Activated CD8-positive, alpha-beta T cell treated with anti-CD3 and anti-CD28 coated beads, Interleukin-2, amount 10 ng/mL, durations not matched to agents 7 days and 5 days (primary cell): ENCODE measurements at regions not wholly inside any gene's neighbourhood (a gene's known extent, or its start where the extent isn't known, plus 50 kb on each side); places are given as distances from the start of the nearest gene placed in this dataset.

Experiments used
- ATAC-seq: fragments of 150-1000 bp; cut with Tn5 transposase; one replicate; pipeline ENCODE4 v1.10.0; 2021; ENCODE audit warnings: moderate library complexity
- CTCF ChIA-PET: fragments of 350-600 bp; sonication (Branson Sonifier 250); formaldehyde crosslinking; loops from one replicate; lab custom pipeline; 2021; ENCODE audit warnings: antibody characterized with exemption; lab: Charles Lee
- POLR2A ChIA-PET: fragments of 350-600 bp; sonication (Branson Sonifier 250); formaldehyde crosslinking; loops from one replicate; lab custom pipeline; 2021; ENCODE audit warnings: antibody characterized with exemption; lab: Charles Lee
- DNase-seq: peaks from one replicate; pipeline ENCODE4 v3.0.0-alpha.2; 2020
- H3K27ac Mint-ChIP-seq: one replicate; pipeline ENCODE4 v1.8.0; 2021; ENCODE audit warnings: mild to moderate bottlenecking, mixed read lengths
- H3K27me3 Mint-ChIP-seq: one replicate; pipeline ENCODE4 v1.8.0; 2021; ENCODE audit warnings: low read depth, mixed read lengths
- H3K36me3 Mint-ChIP-seq: one replicate; pipeline ENCODE4 v1.8.0; 2021; ENCODE audit warnings: low read depth, mixed read lengths
- H3K4me1 Mint-ChIP-seq: one replicate; pipeline ENCODE4 v1.8.0; 2021; ENCODE audit warnings: low read depth, mixed read lengths
- H3K4me3 Mint-ChIP-seq: one replicate; pipeline ENCODE4 v1.8.0; 2021; ENCODE audit warnings: mild to moderate bottlenecking, mixed read lengths
- H3K9me3 Mint-ChIP-seq: one replicate; pipeline ENCODE4 v1.8.0; 2022; ENCODE audit warnings: mixed read lengths; ENCODE audit not compliant: insufficient read depth

DNA sequence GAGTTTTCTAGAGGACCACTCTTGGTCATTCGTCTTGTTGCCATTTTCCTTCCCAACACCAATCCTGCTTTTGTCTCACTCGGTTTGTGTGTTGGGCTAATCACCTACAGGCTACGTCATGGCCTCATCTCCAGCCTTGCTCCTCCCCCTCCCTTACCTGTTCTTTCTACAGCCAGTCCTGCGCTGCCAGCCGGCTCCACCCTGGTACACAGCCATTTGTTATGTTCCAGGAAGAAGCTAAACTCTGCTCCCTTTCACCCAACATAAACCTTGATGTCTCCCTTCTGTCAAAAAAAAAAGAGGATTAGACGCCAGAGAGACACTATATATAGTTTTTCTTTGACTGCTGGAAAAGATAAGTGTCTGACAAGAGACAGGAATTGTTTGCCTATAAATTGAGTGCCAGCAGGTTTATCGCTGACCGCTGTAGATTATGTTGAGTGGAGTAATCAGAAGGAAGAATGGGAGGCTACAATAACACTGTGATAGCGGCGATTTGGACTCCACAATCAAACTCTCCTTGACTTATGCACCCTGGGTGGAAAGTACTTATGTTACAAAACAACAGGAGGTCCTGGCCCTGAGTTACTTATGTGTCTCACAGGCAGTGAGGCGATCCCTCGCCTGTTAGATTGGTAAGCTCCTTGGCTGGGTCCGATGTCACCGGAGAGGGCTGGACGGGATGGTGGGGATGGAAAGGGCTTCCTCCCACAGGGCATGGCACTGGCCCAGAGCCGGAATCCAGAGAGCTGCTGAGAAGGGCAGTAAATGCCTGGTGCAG is 171.3 kb upstream of the BMPER start:
- CTCF ChIA-PET, result no interaction called here
- POLR2A ChIA-PET, result no interaction called here
- H3K27me3 Mint-ChIP-seq, result no peaks in the 10 kb centered on the region
- H3K4me1 Mint-ChIP-seq, result no peaks in the 10 kb centered on the region
- H3K36me3 Mint-ChIP-seq, result no peaks in the 10 kb centered on the region
- H3K27ac Mint-ChIP-seq, result no peak overlapping the region
- H3K4me3 Mint-ChIP-seq, result no peak overlapping the region
- H3K9me3 Mint-ChIP-seq, result no peaks in the 10 kb centered on the region
- DNase-seq (no peak), ATAC-seq (no peak)

DNA sequence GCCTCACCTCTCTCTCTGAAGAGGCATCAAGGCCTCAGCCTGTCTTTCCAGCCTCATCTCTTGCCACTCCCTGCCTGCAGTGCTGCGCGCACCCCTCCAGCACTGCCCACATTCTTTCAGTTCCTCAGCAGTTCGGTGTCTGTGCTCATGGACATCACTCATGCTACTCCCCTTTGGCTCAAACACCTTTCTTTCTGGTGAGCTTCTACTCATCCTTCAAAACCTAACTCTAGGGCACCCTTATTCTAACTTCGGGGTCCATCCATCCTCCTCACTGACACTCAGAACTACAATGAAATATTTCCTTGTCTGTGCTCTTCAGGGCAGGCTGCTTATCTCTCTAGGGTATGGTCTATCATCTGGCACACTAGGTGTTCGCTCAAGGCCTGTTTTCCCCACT is 169.9 kb upstream of the BMPER start:
- ChIA-PET POLR2A (no interaction called here), CTCF (no interaction called here)
- no peaks in the 10 kb centered on the region for H3K27me3 Mint-ChIP-seq
- no peak for DNase-seq
- no peaks in the 10 kb centered on the region for H3K4me1 Mint-ChIP-seq
- H3K4me3 Mint-ChIP-seq, result no peak overlapping the region
- H3K9me3 Mint-ChIP-seq, result no peaks in the 10 kb centered on the region
- no peaks in the 10 kb centered on the region for H3K36me3 Mint-ChIP-seq
- no peak for ATAC-seq
- no peak overlapping the region for H3K27ac Mint-ChIP-seq

DNA sequence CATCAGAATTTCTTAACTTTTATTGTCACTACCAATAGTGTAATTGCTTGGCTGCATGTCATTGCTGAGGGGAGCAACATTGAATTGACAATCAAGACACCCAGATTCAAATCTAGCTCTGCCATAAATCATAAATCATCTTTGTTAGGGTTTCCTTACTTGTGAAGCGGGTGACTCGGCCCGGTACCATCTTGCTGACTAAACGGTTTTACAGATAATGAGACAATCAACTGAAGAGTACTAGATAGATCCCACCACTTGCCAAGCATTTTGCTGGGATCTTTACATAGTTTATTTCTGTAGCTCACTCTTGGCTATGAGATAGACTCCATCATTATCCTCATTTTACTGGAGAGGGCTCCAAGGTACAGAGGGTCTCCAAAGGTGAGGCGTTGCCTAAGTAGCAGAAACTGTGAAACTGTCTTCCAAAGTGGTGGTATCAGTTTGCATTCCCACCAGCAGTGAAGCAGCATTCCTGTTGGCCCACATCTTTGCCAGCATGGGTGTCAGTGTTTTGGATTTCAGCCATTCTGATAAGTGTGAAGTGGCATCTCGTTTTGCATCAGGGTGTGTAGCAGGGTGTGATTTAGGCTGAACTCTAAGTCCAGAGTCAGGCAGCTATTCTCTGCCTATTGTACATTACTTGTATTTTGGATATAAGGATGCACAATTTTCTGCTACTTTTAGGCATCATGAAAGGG is 168.7 kb upstream of the BMPER start:
- Mint-ChIP-seq H3K4me1 (no peaks in the 10 kb centered on the region), H3K36me3 (no peaks in the 10 kb centered on the region), H3K4me3 (no peak overlapping the region), H3K9me3 (no peaks in the 10 kb centered on the region), H3K27me3 (no peaks in the 10 kb centered on the region), H3K27ac (no peak overlapping the region)
- ATAC-seq, result no peak
- ChIA-PET POLR2A (no interaction called here), CTCF (no interaction called here)
- DNase-seq, result no peak

DNA sequence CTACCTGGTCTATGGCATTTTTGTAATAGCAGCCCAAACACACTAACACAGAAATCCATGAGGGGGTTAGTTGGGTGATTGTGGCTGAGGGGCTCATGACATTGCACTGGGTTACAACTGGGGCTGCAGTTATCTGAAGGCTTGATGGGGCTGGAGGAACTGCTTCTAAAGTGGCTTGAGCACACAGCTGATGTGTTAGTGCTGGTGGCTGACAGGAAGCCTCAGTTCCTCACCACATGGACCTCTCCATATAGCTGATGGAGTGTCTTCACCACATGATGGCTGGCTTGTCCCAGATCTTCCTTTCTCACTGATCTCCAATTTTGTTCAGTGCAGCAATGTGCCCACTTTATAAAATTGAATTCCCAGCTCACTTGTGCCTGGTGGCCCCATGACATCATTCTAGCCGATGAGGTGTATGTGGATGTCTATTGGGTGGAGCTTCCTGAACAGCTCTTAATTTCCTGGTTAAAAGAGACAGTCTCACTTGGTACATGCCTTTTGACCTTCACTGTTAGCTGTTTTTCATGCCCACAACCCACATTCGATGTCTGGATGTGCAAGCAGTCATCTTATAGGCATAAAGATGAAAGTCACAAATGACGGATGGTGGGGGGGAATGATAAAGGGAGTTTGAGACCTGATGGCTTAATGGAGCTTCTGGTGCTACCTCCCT is 166.9 kb upstream of the BMPER start:
- no peaks in the 10 kb centered on the region for H3K9me3 Mint-ChIP-seq
- H3K36me3 Mint-ChIP-seq, result no peaks in the 10 kb centered on the region
- ATAC-seq (no peak), DNase-seq (no peak)
- H3K27me3 Mint-ChIP-seq, result no peaks in the 10 kb centered on the region
- H3K4me3 Mint-ChIP-seq, result no peak overlapping the region
- H3K27ac Mint-ChIP-seq, result no peak overlapping the region
- POLR2A ChIA-PET, result no interaction called here
- CTCF ChIA-PET, result no interaction called here
- no peaks in the 10 kb centered on the region for H3K4me1 Mint-ChIP-seq

DNA sequence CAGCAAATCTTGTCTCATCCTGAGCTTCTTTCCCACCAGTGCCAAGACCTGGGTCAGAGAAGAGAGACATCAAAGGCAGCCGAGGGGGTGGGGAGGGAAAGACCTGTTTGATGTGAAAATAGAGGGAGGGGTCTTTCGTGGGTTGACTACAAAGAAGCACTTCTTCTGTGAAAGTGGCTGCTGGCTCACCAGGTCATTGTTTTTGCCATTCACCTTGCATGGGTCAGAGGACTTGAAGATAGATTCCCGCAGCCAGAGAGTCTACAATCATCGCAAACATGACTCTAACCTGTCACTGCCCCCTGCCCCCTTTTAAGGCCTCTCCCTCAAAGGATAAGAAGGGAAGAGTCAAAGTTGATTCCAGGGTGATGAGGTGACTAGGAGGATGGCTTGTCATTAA is 166.1 kb upstream of the BMPER start:
- no peak for DNase-seq
- Mint-ChIP-seq H3K4me1 (no peaks in the 10 kb centered on the region), H3K36me3 (no peaks in the 10 kb centered on the region), H3K27ac (no peak overlapping the region), H3K9me3 (no peaks in the 10 kb centered on the region), H3K27me3 (no peaks in the 10 kb centered on the region), H3K4me3 (no peak overlapping the region)
- ChIA-PET POLR2A (no interaction called here), CTCF (no interaction called here)
- no peak for ATAC-seq

DNA sequence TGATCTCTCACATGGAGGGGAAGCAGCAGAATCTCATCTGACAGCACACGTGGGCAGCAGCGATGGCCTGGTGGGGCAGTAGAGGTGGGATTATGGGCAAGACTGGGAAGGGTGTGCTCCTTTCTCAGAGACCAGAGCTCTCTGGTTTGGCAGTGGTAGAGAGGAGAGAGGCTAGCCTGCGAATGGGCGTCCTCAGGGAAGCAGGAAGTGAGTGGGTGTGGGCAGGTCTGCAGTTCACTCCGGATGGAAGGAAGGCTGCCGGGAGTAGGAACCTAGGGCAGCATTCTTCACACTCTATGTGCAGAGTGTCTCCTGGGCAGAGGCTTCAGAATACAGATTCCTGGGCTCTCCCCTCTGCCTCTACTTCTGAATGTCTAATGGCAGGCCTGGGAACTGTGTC is 162.8 kb upstream of the BMPER start:
- Mint-ChIP-seq H3K4me1 (no peaks in the 10 kb centered on the region), H3K36me3 (no peaks in the 10 kb centered on the region), H3K9me3 (no peaks in the 10 kb centered on the region), H3K4me3 (no peak overlapping the region), H3K27ac (no peak overlapping the region), H3K27me3 (no peaks in the 10 kb centered on the region)
- ChIA-PET CTCF (no interaction called here), POLR2A (no interaction called here)
- ATAC-seq (no peak), DNase-seq (no peak)

DNA sequence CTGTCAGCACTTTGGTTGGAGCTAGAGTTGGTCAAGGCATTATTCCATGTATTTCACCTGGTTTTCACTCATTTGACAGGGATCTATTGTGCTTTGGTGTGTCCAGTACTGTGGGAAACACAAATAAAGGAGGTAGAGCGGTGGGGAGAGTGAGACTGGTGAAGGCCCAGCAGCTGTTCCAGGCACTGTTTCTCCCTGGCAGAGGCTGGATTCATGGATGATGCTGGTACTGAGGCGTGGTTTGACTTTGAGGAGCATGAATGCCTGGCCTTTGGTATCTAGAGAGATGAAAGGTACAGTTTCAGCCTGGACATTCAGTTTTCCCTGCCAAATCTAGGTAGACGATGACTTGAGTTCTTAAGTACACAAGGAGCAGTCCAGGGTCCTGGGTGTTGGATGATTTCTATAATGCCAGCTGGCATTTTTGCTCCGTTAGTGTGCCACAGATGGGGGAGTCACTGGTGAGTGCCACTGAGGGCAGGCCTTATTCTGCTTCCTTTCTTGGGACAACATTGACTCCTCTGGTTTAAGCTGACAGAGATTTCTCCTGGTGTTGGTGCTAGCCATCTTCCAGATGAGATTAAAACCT is 162.2 kb upstream of the BMPER start:
- Mint-ChIP-seq H3K27ac (no peak overlapping the region), H3K4me1 (no peaks in the 10 kb centered on the region), H3K27me3 (no peaks in the 10 kb centered on the region), H3K9me3 (no peaks in the 10 kb centered on the region), H3K36me3 (no peaks in the 10 kb centered on the region), H3K4me3 (no peak overlapping the region)
- POLR2A ChIA-PET, result no interaction called here
- ATAC-seq (no peak), DNase-seq (no peak)
- CTCF ChIA-PET, result interaction anchor here (1.0 kb wide), 1 partner anchor 13 kb away, joined by 3 read pairs; no protein-coding TSS in a partner anchor

DNA sequence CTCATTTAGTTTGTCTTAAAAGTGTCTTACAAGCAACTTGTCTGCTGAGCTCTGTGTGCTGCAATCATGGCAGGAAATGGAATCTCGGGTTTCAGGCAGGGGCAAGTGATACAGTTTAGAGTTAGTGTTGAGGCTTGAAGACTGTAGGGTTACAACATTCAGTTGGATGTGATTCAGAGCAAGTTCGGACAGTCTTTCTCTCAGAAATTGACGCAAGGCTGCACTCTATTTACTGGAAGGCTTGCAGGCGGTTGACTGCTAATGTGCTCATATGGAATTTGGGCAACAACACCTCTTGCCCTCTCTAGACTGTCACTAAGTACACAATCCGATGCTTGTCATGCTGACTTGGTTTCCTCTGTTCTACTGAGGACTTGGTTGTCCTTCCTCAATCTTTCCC is 161.7 kb upstream of the BMPER start:
- Mint-ChIP-seq H3K27ac (no peak overlapping the region), H3K4me1 (no peaks in the 10 kb centered on the region), H3K9me3 (no peaks in the 10 kb centered on the region), H3K27me3 (no peaks in the 10 kb centered on the region), H3K4me3 (no peak overlapping the region), H3K36me3 (no peaks in the 10 kb centered on the region)
- ATAC-seq, result no peak
- ChIA-PET POLR2A (no interaction called here), CTCF (interaction anchor here (1.0 kb wide), 1 partner anchor 13 kb away, joined by 3 read pairs; no protein-coding TSS in a partner anchor)
- DNase-seq, result no peak

DNA sequence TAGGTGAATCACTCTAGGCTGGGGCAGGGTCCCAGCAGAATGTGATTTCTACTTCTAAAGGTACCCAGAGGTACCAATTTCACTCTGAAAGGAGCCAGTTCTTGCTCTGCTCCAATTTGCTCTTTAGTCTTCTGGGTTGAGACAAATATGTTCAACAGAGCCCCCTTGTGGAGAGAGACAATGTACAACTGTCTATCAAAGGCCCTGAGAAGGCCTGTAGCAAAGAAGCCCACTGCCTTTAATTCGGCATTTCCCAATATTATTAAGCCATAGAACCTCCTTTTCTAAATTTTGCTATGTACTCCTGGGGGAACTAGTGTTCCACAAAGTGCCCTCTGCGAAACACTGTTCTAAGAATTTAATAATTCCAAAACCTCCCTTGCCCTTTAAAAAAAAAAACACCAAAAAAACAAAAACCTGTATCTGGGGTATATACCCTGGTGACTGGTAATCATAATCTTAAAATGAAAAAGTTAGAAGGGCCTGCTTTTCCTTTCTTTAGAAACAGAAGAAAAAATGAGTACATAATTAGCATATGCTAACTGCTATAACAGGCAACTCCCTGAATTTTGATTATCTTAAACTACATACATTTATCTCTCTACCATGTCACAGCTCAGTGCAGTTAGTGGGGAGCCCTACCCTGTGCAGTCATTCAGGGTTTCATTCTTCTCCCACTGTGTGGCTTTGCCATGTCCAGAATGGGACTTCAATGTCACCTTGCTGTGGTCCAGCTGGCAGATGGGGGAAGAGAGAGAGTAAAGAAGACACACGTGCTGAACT is 160.9 kb upstream of the BMPER start:
- no peak overlapping the region for H3K27ac Mint-ChIP-seq
- no peaks in the 10 kb centered on the region for H3K27me3 Mint-ChIP-seq
- no peaks in the 10 kb centered on the region for H3K9me3 Mint-ChIP-seq
- no peaks in the 10 kb centered on the region for H3K4me1 Mint-ChIP-seq
- DNase-seq (peak; percentile 26), ATAC-seq (peak; percentile 51)
- H3K36me3 Mint-ChIP-seq, result no peaks in the 10 kb centered on the region
- ChIA-PET CTCF (interaction anchor here (1.4 kb wide), 1 partner anchor 559 kb away, joined by 3 read pairs; no protein-coding TSS in a partner anchor), POLR2A (no interaction called here)
- no peak overlapping the region for H3K4me3 Mint-ChIP-seq

DNA sequence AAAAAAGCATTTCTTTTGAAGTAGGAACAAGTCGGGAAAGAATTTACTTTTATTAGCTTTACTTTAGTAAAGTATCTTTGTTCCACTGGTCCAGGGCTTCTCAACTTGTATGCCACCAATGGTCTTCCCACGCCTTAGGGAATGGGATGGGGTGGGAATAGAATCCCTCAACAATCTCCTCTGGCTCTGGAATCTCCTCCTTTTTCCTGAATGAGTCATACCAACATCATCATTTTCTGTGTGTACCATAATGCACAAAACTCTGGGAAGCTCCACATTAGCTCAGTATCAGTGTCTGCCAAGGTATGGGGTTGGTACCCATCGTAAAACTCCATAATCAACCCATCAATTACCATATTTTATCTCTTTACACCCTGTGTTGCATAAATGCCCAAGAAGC is 159.4 kb upstream of the BMPER start:
- H3K36me3 Mint-ChIP-seq, result no peaks in the 10 kb centered on the region
- ChIA-PET POLR2A (no interaction called here), CTCF (interaction anchor here (1.4 kb wide), 1 partner anchor 561 kb away, joined by 3 read pairs; no protein-coding TSS in a partner anchor)
- no peak overlapping the region for H3K27ac Mint-ChIP-seq
- ATAC-seq (no peak), DNase-seq (no peak)
- no peaks in the 10 kb centered on the region for H3K9me3 Mint-ChIP-seq
- no peak overlapping the region for H3K4me3 Mint-ChIP-seq
- H3K4me1 Mint-ChIP-seq, result no peaks in the 10 kb centered on the region
- H3K27me3 Mint-ChIP-seq, result no peaks in the 10 kb centered on the region

DNA sequence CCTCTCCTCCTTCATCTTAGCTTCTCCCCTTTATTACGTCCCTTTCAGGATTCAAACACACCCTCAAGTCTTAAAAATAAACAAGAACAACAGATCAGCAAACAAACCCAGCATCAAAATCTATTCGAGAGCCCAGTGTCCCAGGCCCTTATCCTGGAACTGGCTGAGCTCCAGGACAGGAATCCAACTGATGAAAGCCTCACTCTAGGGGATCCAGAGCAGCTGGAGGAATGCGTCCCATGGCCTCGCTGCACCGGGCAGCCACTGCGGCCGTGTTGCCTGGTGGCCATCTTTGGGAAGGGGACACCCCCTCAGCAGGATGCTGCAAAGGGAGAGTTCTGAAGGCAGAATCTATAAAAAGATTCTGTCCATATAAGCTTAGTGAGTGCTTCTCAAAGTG is 156.5 kb upstream of the BMPER start:
- ATAC-seq (no peak), DNase-seq (no peak)
- no peaks in the 10 kb centered on the region for H3K4me1 Mint-ChIP-seq
- no peak overlapping the region for H3K4me3 Mint-ChIP-seq
- no peak overlapping the region for H3K27ac Mint-ChIP-seq
- ChIA-PET POLR2A (no interaction called here), CTCF (interaction anchor here (3.2 kb wide), 1 partner anchor 10 kb away, joined by 8 read pairs; no protein-coding TSS in a partner anchor)
- H3K9me3 Mint-ChIP-seq, result no peaks in the 10 kb centered on the region
- no peaks in the 10 kb centered on the region for H3K36me3 Mint-ChIP-seq
- H3K27me3 Mint-ChIP-seq, result no peaks in the 10 kb centered on the region
